CD4-positive, alpha-beta T cell treated with Interleukin-2 at 100 ng/mL for 4 hours (primary cell): ENCODE measurements at regions not wholly inside any gene's neighbourhood (a gene's known extent, or its start where the extent isn't known, plus 50 kb on each side); places are given as distances from the start of the nearest gene placed in this dataset.

ENCODE experiments used
- DNase-seq: peaks from one replicate; pipeline ENCODE4 v3.0.0-alpha.2; 2020; ENCODE audit warnings: low spot score

DNA sequence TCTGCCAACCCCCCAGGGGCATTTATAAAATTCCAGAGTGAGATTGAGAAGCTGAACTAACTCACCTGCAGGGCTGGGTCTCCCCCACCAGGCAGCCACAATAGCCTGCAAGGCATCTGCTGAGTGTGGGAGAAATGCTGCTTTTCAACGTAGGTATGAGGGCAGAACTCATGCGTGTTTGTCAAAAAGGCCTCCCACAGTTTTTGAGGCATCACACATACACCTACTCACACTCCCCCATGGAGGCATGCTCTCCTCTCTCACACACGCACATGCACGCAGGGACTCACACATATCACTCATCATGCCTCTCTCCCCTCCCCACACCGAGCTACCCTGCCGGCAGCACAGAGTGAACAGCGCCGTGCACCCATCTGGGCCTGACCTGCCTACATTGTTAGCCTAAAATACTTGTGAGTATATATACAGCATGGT lies 390.5 kb downstream of the FGF9 start:
- DNase-seq: peak; percentile 66

DNA sequence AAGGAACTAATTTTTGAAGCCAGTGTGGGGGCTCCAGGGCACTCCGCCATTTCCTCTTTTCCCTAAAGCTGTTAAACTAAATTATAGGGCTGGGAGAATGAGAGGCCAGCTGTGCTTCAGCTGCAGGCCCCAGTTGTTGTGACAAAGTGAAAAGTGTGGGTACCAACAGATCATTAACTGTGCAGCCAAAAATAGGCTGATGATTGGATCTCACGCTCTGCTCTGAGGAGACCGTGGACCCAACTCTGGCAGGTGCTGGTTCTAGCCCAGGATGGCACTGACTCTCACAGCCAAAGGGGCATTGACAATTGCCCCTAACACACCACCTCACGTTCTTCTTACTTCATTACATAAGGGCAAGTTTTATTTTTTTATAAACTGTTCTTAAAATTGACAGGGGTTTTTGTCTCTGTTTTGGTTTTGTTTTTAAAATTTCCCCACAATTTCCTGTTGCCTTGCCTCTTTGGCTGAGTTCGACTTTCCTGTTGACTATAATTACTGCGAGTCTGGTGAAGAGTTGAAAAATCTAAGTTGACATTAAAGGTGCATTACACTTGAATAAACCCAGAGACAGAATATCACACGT lies 391.0 kb downstream of the FGF9 start:
- peak; percentile 71 for DNase-seq

DNA sequence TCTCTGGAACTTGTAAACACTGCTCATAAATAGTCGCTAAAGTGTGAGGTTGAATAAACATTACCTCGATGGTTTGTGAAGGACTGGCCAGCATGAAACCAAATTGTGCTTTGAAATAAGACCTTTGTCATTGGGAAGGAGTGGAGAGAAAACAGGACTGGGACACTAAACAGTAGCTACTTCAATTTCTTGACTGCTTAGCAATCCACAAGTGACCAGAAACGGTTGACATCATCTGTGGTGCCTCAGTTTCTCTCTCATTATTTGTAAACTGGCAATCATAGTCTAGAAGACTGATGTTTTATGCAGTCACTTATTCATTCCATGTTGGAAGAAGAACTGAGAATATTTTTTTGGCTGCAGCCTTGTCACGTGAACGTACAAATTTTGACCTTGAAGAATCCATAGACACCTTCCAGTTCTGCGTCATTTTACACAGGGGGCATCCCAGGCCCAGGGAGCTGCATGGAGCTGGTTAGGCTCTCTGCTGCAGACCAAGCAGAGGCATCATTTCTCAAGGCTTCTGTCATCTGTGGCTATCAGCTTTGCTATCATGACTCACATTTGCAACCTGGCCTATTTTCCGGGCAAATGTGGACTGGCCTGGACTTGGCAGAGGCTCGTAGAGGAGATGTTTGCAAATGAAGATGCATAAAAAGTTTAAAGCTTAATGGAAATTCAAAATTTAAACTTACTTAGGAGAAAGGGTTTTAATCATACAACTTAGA lies 391.8 kb downstream of the FGF9 start:
- peak; percentile 23 for DNase-seq

- no peak for DNase-seq
These were observed 392.7 kb downstream of the FGF9 start for GRCh38 chr13:22063416-22064124.

DNA sequence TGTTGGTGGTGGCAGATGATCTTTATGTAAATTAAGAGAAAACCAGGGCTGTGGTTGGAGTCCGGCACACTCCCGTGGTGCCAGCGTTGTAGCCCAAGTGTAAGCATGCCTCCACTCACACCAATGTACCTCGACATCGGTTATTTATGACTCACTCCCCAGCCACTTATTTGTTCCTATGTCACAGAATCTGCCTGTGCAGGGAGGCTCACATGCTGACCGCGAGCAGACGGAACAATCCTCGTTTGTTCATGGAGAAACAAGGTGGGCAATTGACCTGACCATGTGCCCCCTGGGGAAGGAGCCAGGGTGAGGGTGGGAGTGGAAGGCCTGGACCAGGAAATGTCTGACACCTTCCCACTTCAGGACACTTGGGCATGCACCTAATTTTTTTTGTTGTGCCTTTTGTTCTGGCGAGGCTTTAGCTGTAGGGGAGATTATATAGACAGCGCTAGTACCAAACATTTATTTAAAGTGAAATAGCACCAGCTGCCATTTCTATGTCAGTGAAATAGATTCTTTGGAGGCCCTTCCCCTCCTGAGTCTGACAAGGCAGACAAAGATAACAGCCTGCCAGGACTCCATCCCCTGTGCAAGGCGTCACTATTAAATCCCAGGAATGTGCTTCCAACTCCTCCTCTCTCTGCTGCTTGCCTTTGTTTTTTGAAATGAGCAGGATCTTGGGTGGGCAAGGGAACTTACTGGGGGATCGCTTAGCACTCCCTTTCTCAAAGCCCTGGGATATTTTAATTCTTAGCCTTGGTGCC lies 394.2 kb downstream of the FGF9 start:
- DNase-seq: no peak

DNA sequence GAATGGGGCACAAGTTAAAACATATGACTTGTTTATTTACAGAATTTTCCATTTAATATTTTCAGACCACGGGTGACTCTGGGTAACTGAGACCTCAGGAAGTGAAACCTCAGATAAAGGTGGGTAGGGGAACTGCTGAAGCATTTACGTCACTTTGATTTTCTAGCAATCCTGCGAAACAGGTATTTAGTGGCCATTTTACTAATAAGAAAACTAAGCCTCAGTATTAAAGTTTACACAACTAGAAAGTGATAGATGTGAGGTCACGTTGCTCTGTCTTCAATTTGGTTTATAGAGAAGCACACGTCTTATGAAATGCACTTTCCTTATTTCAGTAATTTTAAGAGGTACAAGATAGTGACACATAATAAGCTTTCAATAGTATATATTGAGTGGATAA lies 402.8 kb downstream of the FGF9 start:
- no peak for DNase-seq

DNA sequence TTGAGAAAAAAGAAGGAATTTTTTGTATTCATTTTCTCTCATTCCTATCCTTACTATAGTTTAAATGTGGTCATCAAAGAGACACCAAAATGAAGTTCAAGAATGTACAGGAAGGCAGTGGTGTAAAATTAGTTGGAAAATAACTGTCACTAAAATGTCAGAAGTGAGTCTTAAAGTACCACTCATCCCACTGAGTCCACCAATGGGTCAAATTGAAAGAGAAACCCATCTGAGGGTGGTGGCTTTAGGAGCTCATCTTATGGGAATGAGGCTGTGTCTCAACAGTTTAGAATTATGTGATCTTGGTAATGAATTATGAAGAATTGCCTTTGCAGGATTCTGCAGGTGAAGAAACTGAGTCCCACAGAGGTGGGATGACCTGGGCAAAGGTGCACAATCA lies 403.5 kb downstream of the FGF9 start:
- no peak for DNase-seq

DNA sequence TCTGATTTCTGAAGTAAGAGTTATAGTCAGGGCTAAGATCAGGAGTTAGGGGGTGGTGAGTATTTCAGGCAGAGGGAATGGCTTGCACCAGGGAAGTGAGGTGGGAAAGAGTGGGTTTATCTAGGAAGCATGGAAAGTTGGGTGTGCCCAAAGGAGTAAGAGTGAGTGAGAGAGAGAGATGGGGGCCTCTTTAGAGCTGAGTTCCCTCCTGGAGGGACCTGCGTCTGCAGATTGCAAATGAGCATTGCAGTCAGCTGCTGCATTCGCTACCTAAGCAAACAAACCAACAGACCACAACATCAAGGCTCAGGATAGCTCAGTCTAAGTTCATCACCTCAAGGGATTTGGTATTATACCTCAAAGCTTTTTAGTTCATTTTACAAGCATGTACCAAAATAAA lies 405.8 kb downstream of the FGF9 start:
- no peak for DNase-seq

DNA sequence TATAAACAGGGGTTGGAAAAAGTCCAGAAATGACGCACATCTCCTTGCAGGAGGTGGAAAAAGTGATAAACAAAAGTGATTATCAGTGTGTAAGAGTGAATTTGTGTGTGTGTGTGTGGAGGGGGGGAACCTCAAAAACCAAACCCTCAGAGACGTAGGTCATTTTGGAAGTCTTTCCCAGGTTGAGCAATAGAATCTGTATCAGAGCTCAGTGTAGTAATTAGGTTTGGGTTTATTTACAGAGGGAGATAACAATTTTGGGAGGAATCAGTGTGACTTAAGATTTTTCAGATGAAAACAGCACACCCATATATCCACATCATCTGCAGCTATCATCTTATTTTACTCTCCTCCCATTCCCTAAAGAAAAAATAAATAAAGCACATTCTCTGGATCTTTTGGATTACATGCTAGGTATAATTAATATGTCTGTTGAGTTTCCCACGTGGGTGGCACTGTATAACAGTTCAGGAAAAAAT lies 406.4 kb downstream of the FGF9 start:
- no peak for DNase-seq

DNA sequence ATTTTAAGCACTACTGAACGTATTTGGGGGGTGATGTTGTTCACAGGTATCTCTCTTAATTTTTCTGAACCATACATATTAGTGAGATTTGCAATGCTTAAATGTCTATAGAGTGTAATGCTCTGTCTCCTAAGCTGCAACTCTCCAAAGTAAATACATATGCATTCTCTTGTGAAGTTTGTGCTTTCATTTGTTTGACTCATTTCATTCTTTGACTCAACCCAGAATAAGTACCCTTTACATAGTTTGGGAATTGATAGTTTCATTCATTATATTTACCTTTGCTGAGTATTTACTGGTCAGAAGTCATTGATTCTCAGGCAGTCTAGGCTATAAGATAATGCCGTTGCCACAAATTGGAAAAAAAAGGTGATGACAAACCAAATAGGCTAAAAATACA lies 406.9 kb downstream of the FGF9 start:
- no peak for DNase-seq

DNA sequence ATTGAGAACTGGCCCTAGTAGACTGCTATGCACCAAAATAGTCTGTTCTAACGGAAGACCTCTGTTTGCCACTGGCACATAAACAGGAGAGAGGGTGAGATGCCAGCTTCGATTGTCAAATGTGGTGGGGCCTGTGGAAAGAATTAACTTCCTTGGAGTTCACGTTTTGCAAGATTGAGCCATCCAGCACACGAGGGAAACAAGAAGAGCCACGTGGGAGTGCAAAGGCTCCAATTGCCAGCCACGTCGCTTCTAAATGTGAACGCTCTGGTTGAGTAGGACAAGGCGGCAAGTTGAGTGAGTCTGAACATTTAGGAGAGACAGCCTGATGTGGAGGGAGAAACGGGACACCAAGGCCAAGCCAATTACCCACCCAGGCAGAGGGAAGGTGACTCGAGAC lies 409.1 kb downstream of the FGF9 start:
- no peak for DNase-seq

DNA sequence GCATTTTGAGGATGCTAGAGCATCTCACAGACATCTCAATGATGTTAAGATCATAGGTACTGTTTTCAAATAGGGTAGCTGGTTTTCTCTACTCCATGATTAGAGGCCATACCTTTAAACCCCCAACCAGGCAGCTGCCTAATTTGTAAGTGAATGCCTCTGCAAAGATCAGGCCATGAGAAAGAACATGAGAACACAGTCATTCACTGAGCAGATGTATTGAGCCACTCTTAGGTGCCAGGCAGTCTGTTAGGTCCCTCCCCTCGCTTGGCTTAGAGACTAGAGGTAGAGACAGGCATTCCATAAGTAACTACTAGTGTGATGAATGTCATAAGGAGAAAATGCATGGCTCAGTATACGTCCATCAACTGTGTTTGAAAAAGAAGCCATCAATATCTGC lies 410.0 kb downstream of the FGF9 start:
- DNase-seq: no peak

GRCh38 chr13:22081430-22081829 lies 410.6 kb downstream of the FGF9 start:
- no peak for DNase-seq

- no peak for DNase-seq
These were observed 411.2 kb downstream of the FGF9 start for GRCh38 chr13:22082030-22082429.

- DNase-seq: no peak
These were observed 411.7 kb downstream of the FGF9 start for GRCh38 chr13:22082437-22083100.

GRCh38 chr13:22085001-22085400 lies 414.1 kb downstream of the FGF9 start:
- no peak for DNase-seq

DNA sequence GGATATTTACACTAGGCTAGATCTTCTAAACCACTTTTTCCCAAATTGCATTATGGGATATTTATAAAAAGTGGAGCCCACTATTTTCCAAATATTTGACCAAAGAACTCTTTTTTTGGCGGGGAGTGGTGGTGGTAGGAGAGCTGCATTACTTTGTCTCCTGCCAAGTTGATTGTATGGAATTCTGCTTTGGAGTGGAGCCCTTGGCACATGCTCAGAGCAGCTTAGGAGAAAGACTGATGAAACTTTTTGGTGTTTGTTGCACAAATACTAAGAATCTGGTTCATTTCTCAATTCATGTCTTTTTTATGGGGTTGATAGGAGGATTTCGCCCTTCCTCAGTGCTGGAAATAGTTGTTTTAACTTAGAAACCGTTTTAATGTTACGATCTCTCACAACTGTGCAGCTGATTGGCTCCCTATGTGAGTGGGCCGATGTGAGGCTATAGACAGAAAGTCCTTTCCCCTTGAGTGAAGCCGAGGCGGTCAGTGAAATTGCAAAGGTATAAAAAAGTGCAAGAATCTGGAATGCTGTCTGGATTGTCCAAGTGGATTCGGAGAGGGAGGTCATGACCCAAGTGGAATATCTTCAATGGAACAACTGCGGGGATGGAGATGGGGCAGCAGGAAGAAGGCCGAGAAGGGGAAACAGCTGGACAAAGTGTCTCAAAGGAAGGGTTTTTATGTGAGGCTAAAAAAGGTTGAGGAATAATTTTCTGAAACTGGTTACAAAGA lies 415.9 kb downstream of the FGF9 start:
- DNase-seq: no peak

GRCh38 chr13:22090106-22090505 lies 419.2 kb downstream of the FGF9 start:
- DNase-seq: no peak

GRCh38 chr13:22091222-22091970 lies 420.5 kb downstream of the FGF9 start:
- no peak for DNase-seq

DNA sequence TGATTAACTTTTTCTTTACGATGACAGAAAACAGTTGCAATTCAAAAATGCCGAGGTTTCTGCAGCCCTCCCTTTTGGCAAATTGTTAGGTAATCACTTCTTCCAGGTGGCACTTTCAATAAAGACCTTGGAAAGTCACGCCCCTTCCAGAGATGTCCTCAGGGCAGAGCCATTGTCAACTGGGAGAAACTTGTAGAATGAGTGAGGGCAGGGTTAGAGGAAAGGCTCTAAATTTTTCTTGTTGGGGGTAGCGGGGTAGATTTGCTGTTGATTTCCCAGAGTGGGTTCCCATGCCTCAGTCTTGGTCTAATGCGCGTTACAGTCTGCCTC lies 421.1 kb downstream of the FGF9 start:
- no peak for DNase-seq
